ENCODE measurements at regions not wholly inside any gene's neighbourhood (a gene's known extent, or its start where the extent isn't known, plus 50 kb on each side); places are given as distances from the start of the nearest gene placed in this dataset.

DNA sequence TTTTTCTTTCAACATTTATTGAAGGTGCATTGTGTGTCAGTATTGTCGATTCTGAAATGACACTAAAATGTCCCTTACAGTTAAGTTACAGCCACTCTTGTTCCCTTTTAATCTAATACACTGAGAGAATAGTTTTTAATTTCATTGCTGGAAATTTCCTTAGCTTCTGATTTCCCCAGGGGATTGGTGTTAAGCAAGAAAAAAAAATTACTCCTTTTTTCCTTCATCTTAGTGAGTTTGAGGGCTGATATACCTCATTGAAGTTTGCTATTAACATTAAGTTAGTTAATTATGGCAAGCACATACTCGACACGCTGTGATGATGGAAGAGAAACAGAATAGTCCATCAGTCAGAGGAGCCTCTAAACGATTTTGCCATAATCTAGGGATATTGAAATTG is 57.0 kb upstream of the EXOC4 start:
- no peak for DNase-seq

DNA sequence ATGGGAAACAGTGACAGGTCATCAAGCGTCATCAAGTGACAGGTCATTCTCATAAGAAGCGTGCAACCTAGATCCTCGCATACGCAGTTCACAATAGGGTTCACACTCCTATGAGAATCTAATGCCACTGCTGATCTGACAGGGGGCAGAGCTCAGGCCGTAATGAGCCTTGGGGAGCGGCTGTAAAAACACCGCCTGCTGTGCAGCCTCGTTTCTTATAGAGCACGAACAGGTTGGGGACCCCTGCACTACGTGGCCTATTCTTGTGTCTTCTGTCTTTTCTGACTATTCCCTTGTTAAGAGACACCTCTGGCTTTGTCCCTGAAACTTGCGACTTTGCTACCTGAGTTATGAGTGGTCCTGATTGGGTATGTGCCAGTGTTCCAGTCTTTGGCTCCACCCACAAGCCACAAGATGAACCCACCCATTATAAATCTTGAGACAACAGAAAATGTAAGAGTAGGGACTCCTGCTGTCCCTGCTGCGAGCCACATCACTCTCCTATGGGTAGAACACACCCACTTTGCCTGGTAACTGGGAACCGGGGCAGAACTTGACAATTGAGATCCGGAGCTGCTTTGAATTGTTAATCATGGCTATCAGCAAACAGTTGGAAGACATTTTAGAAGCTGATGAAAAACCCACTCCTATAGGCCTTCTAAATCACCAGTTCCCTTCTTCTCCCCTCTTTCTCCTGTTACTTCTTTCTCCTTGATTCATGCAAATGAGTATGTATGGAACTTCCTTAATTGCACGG is 55.8 kb upstream of the EXOC4 start:
- DNase-seq = no peak

- no peak for DNase-seq
Observed at GRCh38 chr7:133197972-133198544, 54.8 kb upstream of the EXOC4 start.

DNA sequence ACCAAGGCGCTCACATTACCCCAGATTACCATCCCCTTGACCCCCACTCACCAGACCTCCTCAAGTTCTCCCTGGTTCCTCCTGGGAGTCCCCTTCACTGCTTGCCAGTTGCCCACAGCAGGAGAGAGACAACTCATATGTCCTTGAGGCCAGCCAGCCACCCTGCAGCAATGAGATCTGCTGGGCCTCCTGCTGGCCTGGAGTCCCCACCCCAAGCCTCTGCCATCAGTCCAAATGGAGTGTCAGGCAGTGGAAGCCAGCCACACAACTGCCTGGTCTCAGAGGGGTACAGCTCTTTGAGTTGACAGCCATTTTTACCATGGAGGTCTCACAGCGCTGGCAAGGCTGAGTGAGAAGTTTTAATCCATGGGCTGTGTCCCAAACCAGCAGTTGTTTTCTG is 53.0 kb upstream of the EXOC4 start:
- DNase-seq = no peak

DNA sequence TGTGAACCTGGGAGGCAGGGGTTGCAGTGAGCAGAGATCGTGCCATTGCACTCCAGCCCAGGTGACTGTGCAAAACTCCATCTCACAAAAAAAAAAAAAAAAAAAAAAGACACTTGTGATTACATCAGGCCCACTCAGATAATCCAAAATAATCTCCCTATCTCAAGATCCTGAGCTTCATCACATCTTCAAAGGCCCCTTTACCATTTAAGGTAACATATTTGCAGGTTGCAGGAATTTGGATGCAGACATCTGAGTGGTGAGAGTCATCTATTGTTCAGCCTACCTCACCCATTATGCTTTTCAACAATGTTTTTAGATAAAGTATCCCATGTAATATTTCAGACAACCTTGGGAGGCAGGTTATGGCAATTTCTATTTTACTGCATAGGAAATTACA is 51.4 kb upstream of the EXOC4 start:
- no peak for DNase-seq

GRCh38 chr7:133202942-133203341 is 49.9 kb upstream of the EXOC4 start:
- DNase-seq = no peak

Data from hematopoietic multipotent progenitor cell treated with erythropoietin and hydrocortisone succinate and interleukin-3 and kit ligand, for 4 days (in vitro differentiated cells).